ENCODE measurements at regions not wholly inside any gene's neighbourhood (a gene's known extent, or its start where the extent isn't known, plus 50 kb on each side); places are given as distances from the start of the nearest gene placed in this dataset.

DNA sequence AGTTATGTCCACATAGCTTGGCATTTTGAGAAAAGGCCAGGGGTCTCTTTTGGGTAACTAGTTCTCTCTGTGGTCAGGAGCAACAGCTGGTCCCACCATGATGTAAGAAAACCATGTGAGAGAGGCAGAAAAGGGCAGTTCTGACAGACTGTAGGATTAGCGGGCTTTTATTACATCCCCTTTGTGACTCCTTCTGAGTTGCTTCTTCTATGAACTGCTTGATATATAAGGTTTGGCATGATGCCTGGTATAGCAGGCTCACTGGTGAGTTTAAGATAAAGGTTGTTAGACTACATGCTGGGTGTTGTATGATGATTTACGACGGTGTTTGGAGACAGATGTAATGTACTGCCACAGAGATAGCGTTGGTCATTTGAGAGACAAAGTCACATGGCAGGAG, 2308.1 kb upstream of the AGA start:
- Mint-ChIP-seq H3K4me3 (ENCODE audit: unreplicated experiment) (no peak overlapping the region), H3K4me1 (ENCODE audit: insufficient read depth, unreplicated experiment) (no peaks in the 10 kb centered on the region), H3K27me3 (ENCODE audit: insufficient read depth, unreplicated experiment) (no peaks in the 10 kb centered on the region), H3K9me3 (ENCODE audit: unreplicated experiment) (no peaks in the 10 kb centered on the region), H3K36me3 (ENCODE audit: insufficient read depth, unreplicated experiment) (no peaks in the 10 kb centered on the region), H3K27ac (ENCODE audit: low read depth, unreplicated experiment) (no peak overlapping the region)
- CTCF ChIA-PET, result interaction anchor here (0.7 kb wide), 1 partner anchor 997 kb away, joined by 3 read pairs; no protein-coding TSS in a partner anchor
- TF ChIP-seq CTCF (IDR thresholded peaks at IDR 0.05; ENCODE audit: unreplicated experiment), result no peak
- POLR2A ChIA-PET, result no interaction called here
- DNase-seq (ENCODE audit: unreplicated experiment), result no peak
- intact Hi-C loops (cut with micrococcal nuclease), result no loop called here
- BruUV-seq (replicated peaks), result no TSS peak

DNA sequence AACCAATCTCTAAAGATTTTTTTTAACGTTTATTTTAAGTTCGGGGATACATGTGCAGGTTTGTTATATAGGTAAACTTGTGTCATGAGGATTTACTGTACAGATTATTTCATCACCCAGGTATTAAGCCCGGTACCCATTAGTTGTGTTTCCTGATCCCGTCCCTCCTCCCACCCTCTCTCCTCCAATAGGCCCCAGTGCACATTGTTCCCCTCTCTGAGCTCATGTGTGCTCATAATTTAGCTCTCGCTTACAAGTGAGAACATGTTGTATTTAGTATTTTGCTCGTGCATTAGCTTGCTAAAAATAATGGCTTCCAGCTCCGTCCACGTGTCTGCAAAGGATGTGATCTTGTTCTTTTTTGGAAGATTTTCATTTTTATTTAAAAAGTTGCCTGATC, 2309.4 kb upstream of the AGA start:
- H3K27ac Mint-ChIP-seq (ENCODE audit: low read depth, unreplicated experiment), result no peak overlapping the region
- H3K27me3 Mint-ChIP-seq (ENCODE audit: insufficient read depth, unreplicated experiment), result no peaks in the 10 kb centered on the region
- BruUV-seq (replicated peaks), result no TSS peak
- ChIA-PET CTCF (interaction anchor here (0.5 kb wide), 1 partner anchor 473 kb away, joined by 3 read pairs; no protein-coding TSS in a partner anchor), POLR2A (no interaction called here)
- no peak overlapping the region for H3K4me3 Mint-ChIP-seq (ENCODE audit: unreplicated experiment)
- H3K36me3 Mint-ChIP-seq (ENCODE audit: insufficient read depth, unreplicated experiment), result no peaks in the 10 kb centered on the region
- no peak for TF ChIP-seq CTCF (IDR thresholded peaks at IDR 0.05; ENCODE audit: unreplicated experiment)
- DNase-seq (ENCODE audit: unreplicated experiment), result no peak
- H3K4me1 Mint-ChIP-seq (ENCODE audit: insufficient read depth, unreplicated experiment), result no peaks in the 10 kb centered on the region
- no peaks in the 10 kb centered on the region for H3K9me3 Mint-ChIP-seq (ENCODE audit: unreplicated experiment)
- intact Hi-C loops (cut with micrococcal nuclease), result no loop called here

DNA sequence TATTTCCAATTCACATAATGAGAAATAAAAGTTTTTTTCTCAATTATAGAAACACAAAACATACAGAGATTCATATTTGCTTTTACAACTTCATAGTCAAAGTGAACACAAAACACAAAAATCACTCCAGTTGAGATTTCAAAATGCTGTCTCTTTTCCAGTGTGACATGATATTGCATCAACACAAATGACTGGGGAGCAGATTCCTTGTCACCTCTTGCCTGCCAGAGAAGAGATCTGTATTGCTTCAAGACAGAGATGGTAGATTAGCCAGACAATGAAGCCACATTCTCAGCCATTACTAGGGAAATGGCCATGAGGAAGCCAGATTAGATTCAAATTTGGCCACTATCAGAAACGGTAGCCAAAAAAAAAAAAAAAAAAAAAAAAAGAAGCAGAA, 2313.1 kb upstream of the AGA start:
- ChIA-PET POLR2A (no interaction called here), CTCF (no interaction called here)
- no peaks in the 10 kb centered on the region for H3K36me3 Mint-ChIP-seq (ENCODE audit: insufficient read depth, unreplicated experiment)
- intact Hi-C loops (cut with micrococcal nuclease), result no loop called here
- DNase-seq (ENCODE audit: unreplicated experiment), result no peak
- H3K9me3 Mint-ChIP-seq (ENCODE audit: unreplicated experiment), result no peaks in the 10 kb centered on the region
- no peaks in the 10 kb centered on the region for H3K27me3 Mint-ChIP-seq (ENCODE audit: insufficient read depth, unreplicated experiment)
- H3K27ac Mint-ChIP-seq (ENCODE audit: low read depth, unreplicated experiment), result peak overlapping the region; percentile 51
- BruUV-seq (replicated peaks), result no TSS peak
- H3K4me1 Mint-ChIP-seq (ENCODE audit: insufficient read depth, unreplicated experiment), result no peaks in the 10 kb centered on the region
- TF ChIP-seq CTCF (IDR thresholded peaks at IDR 0.05; ENCODE audit: unreplicated experiment), result no peak
- H3K4me3 Mint-ChIP-seq (ENCODE audit: unreplicated experiment), result no peak overlapping the region

DNA sequence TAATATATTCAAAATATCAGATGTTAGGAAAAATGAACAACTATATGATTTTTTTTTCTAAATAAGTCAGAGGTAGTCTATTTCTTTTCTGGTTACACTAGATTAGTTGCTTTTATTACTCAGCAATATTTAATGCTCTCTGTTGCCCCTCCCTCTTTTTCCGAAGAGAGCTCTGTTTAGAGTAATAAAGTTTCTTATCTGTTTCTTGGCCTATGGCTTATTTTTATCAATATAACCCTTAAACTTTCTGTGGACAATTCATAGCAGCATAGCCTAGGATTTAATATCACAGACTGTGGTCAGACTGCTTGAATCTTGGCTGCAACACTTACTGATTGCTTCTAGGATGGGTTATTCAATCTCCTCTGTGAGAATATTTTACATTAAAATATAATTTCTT, 2315.4 kb upstream of the AGA start:
- H3K4me1 Mint-ChIP-seq (ENCODE audit: insufficient read depth, unreplicated experiment), result no peaks in the 10 kb centered on the region
- no peaks in the 10 kb centered on the region for H3K36me3 Mint-ChIP-seq (ENCODE audit: insufficient read depth, unreplicated experiment)
- CTCF ChIA-PET, result interaction anchor here (0.6 kb wide), 1 partner anchor 21 kb away, joined by 3 read pairs; no protein-coding TSS in a partner anchor
- intact Hi-C loops (cut with micrococcal nuclease), result no loop called here
- H3K27ac Mint-ChIP-seq (ENCODE audit: low read depth, unreplicated experiment), result no peak overlapping the region
- POLR2A ChIA-PET, result no interaction called here
- no peaks in the 10 kb centered on the region for H3K9me3 Mint-ChIP-seq (ENCODE audit: unreplicated experiment)
- DNase-seq (ENCODE audit: unreplicated experiment), result no peak
- no peak overlapping the region for H3K4me3 Mint-ChIP-seq (ENCODE audit: unreplicated experiment)
- no peak for TF ChIP-seq CTCF (IDR thresholded peaks at IDR 0.05; ENCODE audit: unreplicated experiment)
- H3K27me3 Mint-ChIP-seq (ENCODE audit: insufficient read depth, unreplicated experiment), result no peaks in the 10 kb centered on the region
- BruUV-seq (replicated peaks), result no TSS peak
